NCI-H2196 treated with DMSO at 0.1 percent for 48 hours (cell line): ENCODE measurements at regions not wholly inside any gene's neighbourhood (a gene's known extent, or its start where the extent isn't known, plus 50 kb on each side); places are given as distances from the start of the nearest gene placed in this dataset.
"Not testable (repeated sequence)": the region's sequence is repeated elsewhere in the genome, so short reads cannot be mapped to it uniquely, and the experiment has no call there.

ENCODE experiments used
- DNase-seq: peaks from one replicate; lab custom pipeline; 2025; ENCODE audit not compliant: unreplicated experiment; lab: John Stamatoyannopoulos, UW

GRCh38 chr1:10867138-10867721, 70.8 kb upstream of the CASZ1 start:
- peak; percentile 42 for DNase-seq

DNA sequence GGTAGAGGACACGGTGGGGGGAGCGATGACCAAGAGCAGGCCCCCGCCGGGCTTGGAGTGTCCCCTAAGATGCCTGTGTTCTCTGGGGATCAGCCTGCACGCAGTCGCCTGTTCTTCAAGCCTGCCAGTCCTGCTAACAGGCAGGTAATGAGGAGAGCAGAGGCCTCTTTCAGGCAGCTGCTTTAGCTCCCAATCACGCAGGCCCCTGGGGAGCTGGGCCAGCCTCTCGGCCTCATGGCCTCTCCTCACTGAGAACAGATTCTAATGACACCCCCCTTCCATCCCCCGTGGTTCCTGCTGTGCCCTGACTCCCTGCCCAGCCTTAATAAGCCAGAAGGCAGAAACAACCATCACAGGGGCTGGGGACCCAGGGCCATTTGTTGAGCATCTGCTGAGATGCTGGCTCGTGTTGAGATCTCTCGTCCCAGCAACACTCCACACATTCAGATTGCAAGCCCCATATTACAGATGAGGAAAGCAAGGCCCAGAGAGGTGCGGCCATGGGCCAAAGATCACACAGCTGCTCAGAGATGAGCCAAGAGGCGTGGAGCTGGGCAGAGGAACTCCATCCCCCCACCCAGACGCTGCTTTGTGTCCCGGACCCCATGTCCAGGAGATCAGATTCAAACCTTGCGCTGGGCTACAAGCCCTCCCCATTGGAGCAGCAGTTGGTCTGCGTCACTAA, 71.6 kb upstream of the CASZ1 start:
- DNase-seq: no peak

DNA sequence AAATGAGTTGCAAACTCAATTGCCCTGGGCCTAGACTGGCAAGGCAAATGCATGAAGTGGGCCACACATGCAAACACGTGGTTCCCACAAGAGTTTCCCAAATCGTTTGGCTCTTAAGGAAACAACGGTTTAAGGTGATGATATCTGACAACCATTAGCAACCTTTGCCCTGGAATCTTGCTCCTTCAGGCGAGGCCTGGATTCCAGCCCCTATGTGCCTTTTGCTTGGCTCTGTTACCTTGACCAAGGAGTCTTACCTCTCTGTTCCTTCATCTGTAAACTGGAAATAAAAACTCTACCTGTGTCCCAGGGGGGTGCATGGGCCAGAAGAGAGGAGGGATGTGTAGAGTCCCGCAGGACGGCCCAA, 72.1 kb upstream of the CASZ1 start:
- no peak for DNase-seq

DNA sequence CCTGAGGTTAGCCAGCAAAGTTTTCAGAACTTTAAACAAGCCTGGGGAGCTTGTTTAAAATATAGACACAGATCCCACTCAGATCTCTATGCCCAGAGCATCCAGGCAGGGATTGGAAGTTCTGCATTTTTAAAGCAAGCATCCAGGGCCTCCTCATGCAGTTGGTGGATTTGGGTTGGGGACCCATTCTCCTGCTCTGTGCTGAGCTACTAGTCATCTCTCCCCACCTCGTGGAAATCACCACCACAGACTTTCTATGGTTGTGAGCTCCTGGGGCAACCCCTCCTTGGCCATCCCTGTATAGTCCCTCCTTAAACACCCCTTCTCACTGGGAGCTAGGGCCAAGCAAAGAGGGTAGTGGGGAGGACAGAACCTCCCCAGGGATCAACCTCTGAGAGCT, 73.5 kb upstream of the CASZ1 start:
- no peak for DNase-seq

GRCh38 chr1:10870493-10871096, 74.1 kb upstream of the CASZ1 start:
- no peak for DNase-seq

DNA sequence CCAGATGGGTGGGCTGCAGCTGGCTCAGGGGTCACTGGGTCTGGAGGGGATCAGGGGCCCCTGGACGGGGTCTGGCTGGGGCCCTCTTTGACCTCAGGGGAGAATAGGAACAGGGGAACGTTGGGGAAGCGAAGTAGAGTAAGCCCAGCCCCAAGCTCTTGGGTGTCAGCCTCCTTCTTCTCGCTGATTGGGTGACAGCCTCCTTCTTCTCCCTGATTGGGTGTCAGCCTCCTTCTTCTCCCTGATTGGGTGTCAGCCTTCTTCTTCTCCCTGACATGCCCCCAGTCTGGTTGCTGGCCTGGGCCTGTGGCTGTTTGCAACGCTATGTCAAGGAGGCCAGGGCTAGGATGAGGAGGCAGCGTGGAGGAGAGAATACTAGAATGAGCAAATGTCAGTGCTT, 76.7 kb upstream of the CASZ1 start:
- DNase-seq: no peak

- no peak for DNase-seq
Observed at GRCh38 chr1:10874351-10874750, 77.9 kb upstream of the CASZ1 start.

DNA sequence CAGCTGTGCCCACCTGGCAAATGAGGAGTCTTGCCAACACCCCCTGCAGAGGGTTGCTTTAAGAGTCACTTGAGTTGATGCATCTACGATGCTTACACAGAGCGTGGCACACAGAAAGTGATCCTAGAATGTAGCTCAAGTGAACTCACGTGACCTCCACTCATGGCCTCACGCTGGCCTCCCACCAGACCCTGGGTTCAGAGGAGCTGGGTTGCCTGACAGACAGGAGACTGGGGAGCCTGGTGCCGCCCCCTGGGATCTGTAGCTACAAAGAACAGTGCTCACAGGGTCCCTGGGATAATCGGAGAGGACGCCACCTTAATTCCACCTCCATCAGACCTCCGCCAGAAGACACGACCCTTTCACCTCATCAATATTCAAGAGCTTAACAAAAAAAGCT, 81.4 kb upstream of the CASZ1 start:
- no peak for DNase-seq

DNA sequence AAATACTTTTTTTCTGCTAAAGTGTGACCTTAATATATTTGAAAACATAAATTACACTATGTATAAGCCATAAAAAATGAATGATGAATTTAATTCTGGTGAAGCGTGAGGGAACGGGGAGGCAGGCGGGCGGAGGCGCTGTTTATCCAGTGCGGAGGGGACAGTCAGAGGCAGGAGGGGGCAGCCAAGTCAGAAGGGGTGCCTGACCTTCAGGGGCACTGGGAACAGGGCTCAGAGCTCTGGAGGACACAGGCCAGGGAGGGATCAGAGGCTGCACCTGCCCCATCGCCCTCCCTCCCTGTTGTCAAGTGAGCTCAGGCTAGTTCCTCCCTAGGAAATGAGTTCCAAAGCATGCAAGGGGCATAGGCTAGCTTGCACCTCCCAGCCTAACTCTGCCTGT, 82.0 kb upstream of the CASZ1 start:
- DNase-seq: no peak

- no peak for DNase-seq
Observed at GRCh38 chr1:10880063-10880462, 83.6 kb upstream of the CASZ1 start.

DNA sequence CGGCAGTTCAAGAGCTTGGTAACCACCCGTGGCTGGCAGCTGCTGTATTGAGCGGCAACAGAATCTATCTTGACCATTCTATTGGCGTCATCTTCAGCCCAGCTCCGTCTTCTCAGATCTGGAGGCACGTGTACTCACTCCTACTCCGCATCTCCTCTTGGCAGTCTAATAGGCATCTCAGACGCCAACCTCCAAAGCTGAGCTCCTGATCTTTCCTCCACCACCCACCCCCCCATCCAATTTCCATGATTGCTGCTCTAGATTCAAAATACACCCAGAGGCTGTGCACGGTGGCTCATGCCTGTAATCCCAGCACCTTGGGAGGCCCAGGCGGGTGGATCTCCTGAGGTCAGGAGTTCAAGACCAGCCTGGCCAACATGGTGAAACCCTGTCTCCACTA, 84.6 kb upstream of the CASZ1 start:
- no peak for DNase-seq

DNA sequence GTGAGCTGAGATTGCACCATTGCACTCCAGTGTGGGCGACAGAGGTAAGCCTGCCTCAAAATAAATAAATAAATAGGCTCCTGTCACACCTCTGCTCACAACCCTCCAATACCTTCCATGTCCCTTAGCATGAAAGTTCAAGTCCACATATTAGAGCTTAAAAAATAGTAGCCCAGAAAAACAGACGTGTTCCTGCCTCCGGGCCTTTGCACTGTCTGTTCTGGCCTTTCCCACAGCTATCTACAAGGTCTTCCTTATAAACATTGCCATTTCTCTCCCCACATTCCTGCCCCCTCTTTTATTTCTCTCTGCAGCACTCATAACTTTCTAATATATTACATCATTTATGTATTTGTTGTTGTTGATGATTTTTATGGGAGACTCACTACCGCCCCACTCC, 85.6 kb upstream of the CASZ1 start:
- no peak for DNase-seq

- DNase-seq: not testable (repeated sequence)
Observed at GRCh38 chr1:10887032-10887431, 90.6 kb upstream of the CASZ1 start.

DNA sequence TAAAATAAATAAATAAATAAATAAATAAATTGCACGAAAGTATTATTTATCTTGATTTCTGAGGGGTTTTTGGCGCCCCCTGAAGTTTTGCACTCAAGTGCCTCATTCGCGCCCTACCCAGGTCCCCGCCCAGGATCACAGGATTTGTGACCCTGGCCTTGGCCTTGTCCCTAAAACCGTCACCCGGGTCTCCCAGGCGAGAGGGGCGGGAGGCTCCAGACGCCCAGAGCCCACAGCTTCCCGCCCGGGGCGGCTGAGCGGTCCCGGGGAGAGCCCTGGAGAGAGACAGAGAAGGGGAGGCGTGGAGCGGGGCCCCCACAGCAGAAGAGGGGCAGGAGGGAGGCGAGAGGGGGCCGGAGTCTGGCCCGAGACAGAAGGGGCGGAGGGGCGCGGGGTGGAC, 91.8 kb upstream of the CASZ1 start:
- no peak for DNase-seq

GRCh38 chr1:10888791-10889649, 92.6 kb upstream of the CASZ1 start:
- DNase-seq: no peak

DNA sequence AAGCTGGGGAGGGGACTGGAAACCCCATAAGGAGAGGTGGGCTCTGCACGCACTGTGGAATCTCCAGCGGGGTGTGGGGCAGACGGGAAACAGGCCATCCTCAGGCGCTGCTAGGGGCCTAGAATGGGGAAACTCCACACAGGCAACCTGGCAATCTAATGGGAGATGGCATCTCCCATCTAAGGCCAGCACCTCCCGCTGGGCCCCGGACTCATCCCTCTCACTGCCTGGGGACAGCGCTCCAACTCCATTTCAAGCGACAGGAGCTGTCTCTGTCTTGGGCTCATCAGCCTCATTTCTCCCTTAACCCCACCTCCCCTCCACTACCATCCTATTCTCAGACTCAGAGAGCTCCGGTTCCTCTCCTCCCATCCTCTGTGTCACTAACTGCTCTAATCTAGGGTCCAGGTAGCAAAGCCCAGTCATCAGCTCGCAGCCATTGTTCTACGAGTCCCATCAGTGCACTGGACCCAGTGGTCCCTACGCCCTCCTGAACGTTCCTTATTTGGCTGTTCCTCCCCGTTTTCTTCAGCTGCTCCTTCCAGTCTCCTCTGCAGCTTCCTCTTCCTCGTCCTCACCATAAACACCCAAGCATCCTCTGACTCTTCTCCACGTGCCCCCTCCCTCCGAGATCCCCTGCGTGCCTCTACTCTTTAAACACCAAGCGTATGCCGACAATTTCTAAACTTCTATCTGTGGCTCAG, 93.4 kb upstream of the CASZ1 start:
- DNase-seq: no peak

DNA sequence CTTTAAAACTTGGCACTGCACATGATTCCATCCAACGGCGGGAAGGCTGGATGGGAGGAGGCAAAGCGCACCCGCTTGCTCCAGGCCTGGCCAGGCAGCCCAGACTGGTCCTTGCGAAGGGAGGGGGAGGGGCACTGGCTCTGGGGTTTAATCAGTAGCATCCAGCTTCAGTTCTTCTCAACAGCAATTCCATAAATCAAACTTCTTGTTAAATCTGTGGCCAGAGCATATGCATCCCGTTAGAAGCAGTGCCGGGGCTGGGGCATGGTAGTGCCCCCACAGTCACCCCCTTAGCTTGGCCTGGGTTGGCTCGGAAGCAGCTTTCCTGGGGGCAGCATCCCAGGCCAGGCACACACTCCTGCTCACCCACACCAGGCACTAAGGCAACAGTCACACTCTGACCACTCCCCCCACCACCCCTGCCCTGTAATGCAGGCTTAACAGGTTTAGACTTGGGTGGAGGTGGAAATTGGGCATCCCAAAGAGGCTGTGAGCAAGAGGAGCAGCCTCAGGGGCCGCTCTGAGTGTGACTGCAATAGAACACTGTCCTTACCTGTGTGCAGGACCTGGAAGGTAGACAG, 94.1 kb upstream of the CASZ1 start:
- DNase-seq: no peak

DNA sequence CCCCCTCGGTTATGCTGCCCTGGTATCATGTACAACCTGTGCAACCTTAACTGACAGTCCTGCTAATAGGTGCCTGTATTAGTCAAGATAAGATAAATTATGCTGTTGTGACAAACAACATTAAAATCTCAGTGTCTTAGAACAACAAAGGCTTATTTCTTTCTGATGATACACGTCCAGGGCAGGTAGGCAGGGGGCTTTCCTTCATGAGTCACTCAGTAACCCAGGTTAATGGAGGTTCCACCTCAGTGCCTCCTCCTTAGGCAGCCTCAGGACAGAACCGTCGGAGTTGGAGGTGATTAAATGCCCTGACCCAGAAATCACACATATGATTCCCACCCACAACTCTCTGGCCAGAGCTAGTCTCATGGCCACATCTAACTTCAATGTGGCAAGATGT, 94.6 kb upstream of the CASZ1 start:
- no peak for DNase-seq

DNA sequence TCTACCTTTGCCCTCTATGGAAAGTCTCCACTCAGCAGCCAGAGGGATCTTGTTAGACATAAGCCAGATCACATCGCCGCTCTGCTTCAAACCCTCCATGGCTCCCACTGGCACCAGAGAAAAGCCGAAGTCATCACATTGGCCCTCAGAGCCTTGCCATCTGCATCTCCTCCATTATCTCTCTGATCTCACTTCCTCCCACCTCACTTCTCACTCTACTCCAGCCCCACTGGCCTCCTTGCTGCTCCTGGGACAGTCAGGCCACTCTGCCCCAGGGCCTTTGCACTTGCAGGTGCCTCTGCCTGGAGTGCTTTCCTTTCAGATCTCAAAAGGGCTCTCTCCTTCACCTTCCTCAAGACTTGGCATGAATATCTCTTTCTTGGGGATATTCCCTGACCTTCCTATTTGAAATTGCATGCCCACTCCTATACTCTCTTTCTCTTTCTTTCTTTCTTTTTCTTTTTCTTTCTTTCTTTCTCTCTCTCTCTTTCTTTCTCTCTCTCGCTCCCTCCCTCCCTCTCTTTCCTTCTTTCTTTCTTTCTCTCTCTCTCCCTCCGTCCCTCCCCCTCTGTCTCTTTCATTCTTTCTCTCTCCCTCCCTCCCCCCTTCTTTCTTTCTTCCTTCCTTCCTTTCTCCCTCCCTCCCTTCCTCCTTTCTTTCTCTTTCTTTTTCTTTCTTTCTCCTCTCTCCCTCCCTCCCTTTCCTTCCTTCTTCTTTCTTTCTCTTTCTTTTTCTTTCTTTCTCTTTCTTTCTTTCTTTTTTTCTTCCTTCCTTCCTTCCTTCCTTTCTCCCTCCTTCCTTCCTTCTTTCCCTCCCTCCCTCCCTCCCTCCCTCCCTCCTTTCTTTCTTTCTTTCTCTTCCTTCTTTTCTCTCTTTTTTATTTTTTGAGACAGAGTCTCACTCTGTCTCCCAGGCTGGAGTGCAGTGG, 96.0 kb upstream of the CASZ1 start:
- DNase-seq: no peak

GRCh38 chr1:10895621-10896020, 99.2 kb upstream of the CASZ1 start:
- no peak for DNase-seq
